Spleen (tissue), 7 donors: ENCODE measurements at regions not wholly inside any gene's neighbourhood (a gene's known extent, or its start where the extent isn't known, plus 50 kb on each side); places are given as distances from the start of the nearest gene placed in this dataset.

Experiments used
- POLR2A ChIP-seq, 3 donors: fragments of 450-650 bp; IDR thresholded peaks; one replicate each; pipeline ENCODE4 v1.5.1; 2017; ENCODE audit warnings: antibody characterized with exemption in 3 of 3, mild to moderate bottlenecking in 1 of 3
- TF ChIP-seq, protein P1 (sequence below), 11 experiments: fragments of 200-600 bp in 7 of 11; fragments of 450-650 bp in 4 of 11; sonication (generic) in 4 of 11; IDR thresholded peaks in 8 of 11; conservative IDR thresholded peaks in 3 of 11; 1 replicate in 7 of 11; 2 replicates in 4 of 11; pipeline versions ENCODE4 v1.4.0 to v1.8.0; 2016 to 2021; ENCODE audit warnings: antibody characterized with exemption in 11 of 11, inconsistent platforms in 4 of 11, mild to moderate bottlenecking in 1 of 11
- donor health status: DM: no; HTN: no; CAD: no; lungs with moderate emphysema.
- donor health status: DM: no; HTN: no; CAD: no.
- donor health status: DM: no; HTN: no; CAD: no.

DNA sequence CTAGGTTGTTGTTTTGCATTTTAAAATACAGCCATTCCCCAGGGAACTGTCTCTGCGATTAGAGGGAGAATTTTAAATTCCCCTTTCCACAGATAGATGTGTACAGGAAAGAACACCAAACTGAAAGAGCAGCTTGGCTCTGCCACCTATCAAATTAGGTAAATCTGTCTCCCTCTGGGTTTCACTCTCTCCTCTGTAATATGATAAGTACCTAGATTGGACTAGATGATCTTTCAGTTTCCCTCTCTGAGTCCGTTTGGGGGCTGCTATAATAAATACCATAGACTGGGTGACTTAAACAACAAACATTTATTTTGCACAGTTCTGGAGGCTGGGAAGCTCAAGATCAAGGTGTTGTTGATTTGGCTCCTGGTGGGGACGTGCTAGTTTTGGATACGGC, 186.0 kb downstream of the KIF20B start:
- no peak for TF ChIP-seq POLR2A (IDR thresholded peaks at IDR 0.05)
- TF ChIP-seq, protein P1, sequence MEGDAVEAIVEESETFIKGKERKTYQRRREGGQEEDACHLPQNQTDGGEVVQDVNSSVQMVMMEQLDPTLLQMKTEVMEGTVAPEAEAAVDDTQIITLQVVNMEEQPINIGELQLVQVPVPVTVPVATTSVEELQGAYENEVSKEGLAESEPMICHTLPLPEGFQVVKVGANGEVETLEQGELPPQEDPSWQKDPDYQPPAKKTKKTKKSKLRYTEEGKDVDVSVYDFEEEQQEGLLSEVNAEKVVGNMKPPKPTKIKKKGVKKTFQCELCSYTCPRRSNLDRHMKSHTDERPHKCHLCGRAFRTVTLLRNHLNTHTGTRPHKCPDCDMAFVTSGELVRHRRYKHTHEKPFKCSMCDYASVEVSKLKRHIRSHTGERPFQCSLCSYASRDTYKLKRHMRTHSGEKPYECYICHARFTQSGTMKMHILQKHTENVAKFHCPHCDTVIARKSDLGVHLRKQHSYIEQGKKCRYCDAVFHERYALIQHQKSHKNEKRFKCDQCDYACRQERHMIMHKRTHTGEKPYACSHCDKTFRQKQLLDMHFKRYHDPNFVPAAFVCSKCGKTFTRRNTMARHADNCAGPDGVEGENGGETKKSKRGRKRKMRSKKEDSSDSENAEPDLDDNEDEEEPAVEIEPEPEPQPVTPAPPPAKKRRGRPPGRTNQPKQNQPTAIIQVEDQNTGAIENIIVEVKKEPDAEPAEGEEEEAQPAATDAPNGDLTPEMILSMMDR (IDR thresholded peaks at IDR 0.05 in 8 of 11, conservative IDR thresholded peaks at IDR 0.05 in 3 of 11) = no peak
